Loucy (cell line): ENCODE measurements at regions not wholly inside any gene's neighbourhood (a gene's known extent, or its start where the extent isn't known, plus 50 kb on each side); places are given as distances from the start of the nearest gene placed in this dataset.

Experiments
- CTCF ChIP-seq: fragments of 200-600 bp; sonication (generic); conservative IDR thresholded peaks from 2 replicates; pipeline ENCODE4 v1.5.1; 2014; ENCODE audit warnings: mild to moderate bottlenecking, antibody characterized with exemption, low read length
- EZH2phosphoT487 ChIP-seq: fragments of 200-600 bp; IDR thresholded peaks from 2 replicates; pipeline ENCODE4 v1.6.1; 2018; ENCODE audit warnings: antibody characterized with exemption, mild to moderate bottlenecking, moderate library complexity, borderline replicate concordance

DNA sequence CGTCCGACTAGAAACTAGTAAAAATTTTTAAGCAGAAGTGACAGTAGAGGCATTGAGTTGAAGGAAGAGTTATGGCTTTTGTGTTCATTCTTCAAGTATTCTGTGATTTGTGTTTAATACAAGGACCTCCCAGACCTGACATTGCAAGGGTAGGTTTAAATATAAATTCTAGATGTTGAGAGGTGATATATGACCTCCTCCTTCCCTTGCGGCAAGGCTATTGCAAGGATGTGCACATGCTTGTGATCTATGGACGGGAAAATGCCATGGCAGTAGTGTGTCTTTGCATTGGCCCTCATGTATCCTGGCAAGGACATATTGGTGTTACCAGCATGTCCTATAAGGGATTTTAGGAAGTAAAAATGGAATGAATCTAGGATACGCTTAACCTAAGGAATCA is 143.5 kb downstream of the NEDD1 start:
- no peak for TF ChIP-seq CTCF
- no peak for TF ChIP-seq EZH2phosphoT487
